ENCODE measurements at regions not wholly inside any gene's neighbourhood (a gene's known extent, or its start where the extent isn't known, plus 50 kb on each side); places are given as distances from the start of the nearest gene placed in this dataset.

- H3K36me3 ChIP-seq (ENCODE audit: control insufficient read depth in 2 of 3, insufficient read depth in 3 of 3, low read length in 3 of 3), result no peaks in the 10 kb centered on the region
- TF ChIP-seq CTCF (IDR thresholded peaks at IDR 0.05; ENCODE audit: borderline replicate concordance, extremely low read depth, insufficient read depth), result no peak
- FAIRE-seq, result no peak
- H3K27me3 ChIP-seq (ENCODE audit: control insufficient read depth, insufficient read depth, low read length), result peaks cover 14% of the 10 kb centered on the region
- no peak for DNase-seq
- no peak overlapping the region for H3K4me3 ChIP-seq (ENCODE audit: low read length in 3 of 3)
- H3K4me1 ChIP-seq (ENCODE audit: control insufficient read depth in 2 of 3, insufficient read depth in 2 of 3, low read depth in 1 of 3, low read length in 3 of 3), result peaks cover 0 to 4% (median 0%) of the 10 kb centered on the region in 3 donors
- H3K9me3 ChIP-seq (ENCODE audit: control insufficient read depth in 2 of 3, insufficient read depth in 1 of 3, low read length in 3 of 3), result no peaks in the 10 kb centered on the region
- H3K27ac ChIP-seq (ENCODE audit: low read depth in 2 of 2, low read length in 2 of 2), result no peak overlapping the region
- intact Hi-C loops (cut with DNase I), result no loop called here
- no peak overlapping the region for H3K9ac ChIP-seq (ENCODE audit: low read length in 3 of 3)
Measured at GRCh38 chr11:43554148-43554473, 126.4 kb upstream of the HSD17B12 start.

GRCh38 chr11:43555186-43555585 is 125.4 kb upstream of the HSD17B12 start:
- Histone ChIP-seq H3K4me3 (ENCODE audit: low read length in 3 of 3) (no peak overlapping the region), H3K27ac (ENCODE audit: low read depth in 2 of 2, low read length in 2 of 2) (peak overlapping the region; percentile 1 to 57), H3K9me3 (ENCODE audit: control insufficient read depth in 2 of 3, insufficient read depth in 1 of 3, low read length in 3 of 3) (no peaks in the 10 kb centered on the region), H3K4me1 (ENCODE audit: control insufficient read depth in 2 of 3, insufficient read depth in 2 of 3, low read depth in 1 of 3, low read length in 3 of 3) (peaks cover 0 to 4% (median 0%) of the 10 kb centered on the region in 3 donors), H3K36me3 (ENCODE audit: control insufficient read depth in 2 of 3, insufficient read depth in 3 of 3, low read length in 3 of 3) (no peaks in the 10 kb centered on the region), H3K9ac (ENCODE audit: low read length in 3 of 3) (no peak overlapping the region), H3K27me3 (ENCODE audit: control insufficient read depth, insufficient read depth, low read length) (peaks cover 17% of the 10 kb centered on the region)
- TF ChIP-seq CTCF (IDR thresholded peaks at IDR 0.05; ENCODE audit: borderline replicate concordance, extremely low read depth, insufficient read depth), result no peak
- intact Hi-C loops (cut with DNase I), result no loop called here
- FAIRE-seq, result no peak
- DNase-seq, result no peak

- no peak for FAIRE-seq
- peak overlapping the region; percentile 1 to 57 for H3K27ac ChIP-seq (ENCODE audit: low read depth in 2 of 2, low read length in 2 of 2)
- no peaks in the 10 kb centered on the region for H3K9me3 ChIP-seq (ENCODE audit: control insufficient read depth in 2 of 3, insufficient read depth in 1 of 3, low read length in 3 of 3)
- no peak for TF ChIP-seq CTCF (IDR thresholded peaks at IDR 0.05; ENCODE audit: borderline replicate concordance, extremely low read depth, insufficient read depth)
- peak in 1 of 5 donors; percentile 50 for DNase-seq
- H3K4me3 ChIP-seq (ENCODE audit: low read length in 3 of 3), result peak overlapping the region in 1 of 3 donors; percentile 10
- no peak overlapping the region for H3K9ac ChIP-seq (ENCODE audit: low read length in 3 of 3)
- H3K27me3 ChIP-seq (ENCODE audit: control insufficient read depth, insufficient read depth, low read length), result peaks cover 17% of the 10 kb centered on the region
- H3K4me1 ChIP-seq (ENCODE audit: control insufficient read depth in 2 of 3, insufficient read depth in 2 of 3, low read depth in 1 of 3, low read length in 3 of 3), result peaks cover 0 to 4% (median 0%) of the 10 kb centered on the region in 3 donors
- intact Hi-C loops (cut with DNase I), result no loop called here
- no peaks in the 10 kb centered on the region for H3K36me3 ChIP-seq (ENCODE audit: control insufficient read depth in 2 of 3, insufficient read depth in 3 of 3, low read length in 3 of 3)
Measured at GRCh38 chr11:43555816-43556611, 124.5 kb upstream of the HSD17B12 start.

Data from kidney (tissue), 13 donors.